NB4 (cell line): ENCODE measurements at regions not wholly inside any gene's neighbourhood (a gene's known extent, or its start where the extent isn't known, plus 50 kb on each side); places are given as distances from the start of the nearest gene placed in this dataset.

ENCODE experiments used
- CTCF ChIP-seq: IDR thresholded peaks from one replicate; pipeline ENCODE4 v1.5.1; 2012; ENCODE audit warnings: low read depth, low read length
- MAX ChIP-seq: IDR thresholded peaks from 2 replicates; pipeline ENCODE4 v1.6.1; 2011; ENCODE audit warnings: low read depth, low read length
- POLR2A ChIP-seq: IDR thresholded peaks from 2 replicates; pipeline ENCODE4 v1.6.1; 2011; ENCODE audit warnings: mild to moderate bottlenecking; ENCODE audit not compliant: insufficient read length; ENCODE audit errors: extremely low read depth

- TF ChIP-seq CTCF: no peak
- TF ChIP-seq POLR2A: no peak
- TF ChIP-seq MAX: no peak
These were observed 95.2 kb upstream of the CAST start for GRCh38 chr5:96566833-96567587.
